ENCODE measurements at regions not wholly inside any gene's neighbourhood (a gene's known extent, or its start where the extent isn't known, plus 50 kb on each side); places are given as distances from the start of the nearest gene placed in this dataset.

GRCh38 chr18:39693359-39693758 is 2127.8 kb upstream of the CELF4 start:
- no peak for TF ChIP-seq CTCF (IDR thresholded peaks at IDR 0.05; ENCODE audit: low read depth, low read length)
- H3K4me3 ChIP-seq (replicated peaks in 1 of 2; ENCODE audit: low read depth in 2 of 2, low read length in 2 of 2), result no peak overlapping the region
- peak in 1 of 2 donors; percentile 21 for DNase-seq (ENCODE audit: low read depth in 2 of 2)

- TF ChIP-seq CTCF (IDR thresholded peaks at IDR 0.05; ENCODE audit: low read depth, low read length), result no peak
- H3K4me3 ChIP-seq (replicated peaks in 1 of 2; ENCODE audit: low read depth in 2 of 2, low read length in 2 of 2), result no peak overlapping the region
- no peak for DNase-seq (ENCODE audit: low read depth in 2 of 2)
Observed at GRCh38 chr18:39692367-39693015, 2126.9 kb upstream of the CELF4 start.

- DNase-seq (ENCODE audit: low read depth in 2 of 2), result no peak
- H3K4me3 ChIP-seq (replicated peaks in 1 of 2; ENCODE audit: low read depth in 2 of 2, low read length in 2 of 2), result no peak overlapping the region
- no peak for TF ChIP-seq CTCF (IDR thresholded peaks at IDR 0.05; ENCODE audit: low read depth, low read length)
Observed at GRCh38 chr18:39685303-39685902, 2119.8 kb upstream of the CELF4 start.

GRCh38 chr18:39681061-39681460 is 2115.5 kb upstream of the CELF4 start:
- no peak for DNase-seq (ENCODE audit: low read depth in 2 of 2)
- no peak overlapping the region for H3K4me3 ChIP-seq (replicated peaks in 1 of 2; ENCODE audit: low read depth in 2 of 2, low read length in 2 of 2)
- TF ChIP-seq CTCF (IDR thresholded peaks at IDR 0.05; ENCODE audit: low read depth, low read length), result no peak

GRCh38 chr18:39675906-39676305 is 2110.3 kb upstream of the CELF4 start:
- H3K4me3 ChIP-seq (replicated peaks in 1 of 2; ENCODE audit: low read depth in 2 of 2, low read length in 2 of 2), result no peak overlapping the region
- TF ChIP-seq CTCF (IDR thresholded peaks at IDR 0.05; ENCODE audit: low read depth, low read length), result no peak
- DNase-seq (ENCODE audit: low read depth in 2 of 2), result peak in 1 of 2 donors; percentile 29

- no peak for TF ChIP-seq CTCF (IDR thresholded peaks at IDR 0.05; ENCODE audit: low read depth, low read length)
Observed at GRCh38 chr18:39675368-39675767, 2109.8 kb upstream of the CELF4 start.

More at GRCh38 chr18:39675368-39675767, 2109.8 kb upstream of the CELF4 start:
- DNase-seq (ENCODE audit: low read depth in 2 of 2), result peak; percentile 28 to 72
- no peak overlapping the region for H3K4me3 ChIP-seq (replicated peaks in 1 of 2; ENCODE audit: low read depth in 2 of 2, low read length in 2 of 2)
